Daoy (cell line): ENCODE measurements at regions not wholly inside any gene's neighbourhood (a gene's known extent, or its start where the extent isn't known, plus 50 kb on each side); places are given as distances from the start of the nearest gene placed in this dataset.
"Not testable (repeated sequence)": the region's sequence is repeated elsewhere in the genome, so short reads cannot be mapped to it uniquely, and the experiment has no call there.

Experiments used
- DNase-seq: peaks from one replicate; pipeline ENCODE4 v3.0.0-alpha.2; 2015; ENCODE audit warnings: low read depth

DNA sequence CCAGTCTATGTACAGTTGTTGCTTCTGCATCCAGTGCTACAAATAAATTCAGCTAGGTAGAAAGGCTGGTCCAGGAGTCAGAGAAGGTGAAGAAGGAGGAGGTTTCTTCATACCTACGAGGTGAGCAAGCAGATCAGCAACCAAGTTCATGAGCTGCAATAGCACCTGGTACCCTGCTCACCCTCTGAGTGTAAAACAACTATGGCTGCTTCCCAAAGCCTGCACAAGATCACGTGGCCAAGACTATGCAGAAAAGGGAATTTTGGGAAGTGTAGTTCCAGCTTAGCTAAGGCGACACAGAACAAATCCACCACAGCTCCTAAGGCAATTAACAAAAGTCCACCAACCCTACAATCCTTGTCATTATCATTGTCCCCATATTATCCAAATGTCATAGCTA, 95.9 kb upstream of the AUTS2 start:
- DNase-seq, result peak; percentile 19

DNA sequence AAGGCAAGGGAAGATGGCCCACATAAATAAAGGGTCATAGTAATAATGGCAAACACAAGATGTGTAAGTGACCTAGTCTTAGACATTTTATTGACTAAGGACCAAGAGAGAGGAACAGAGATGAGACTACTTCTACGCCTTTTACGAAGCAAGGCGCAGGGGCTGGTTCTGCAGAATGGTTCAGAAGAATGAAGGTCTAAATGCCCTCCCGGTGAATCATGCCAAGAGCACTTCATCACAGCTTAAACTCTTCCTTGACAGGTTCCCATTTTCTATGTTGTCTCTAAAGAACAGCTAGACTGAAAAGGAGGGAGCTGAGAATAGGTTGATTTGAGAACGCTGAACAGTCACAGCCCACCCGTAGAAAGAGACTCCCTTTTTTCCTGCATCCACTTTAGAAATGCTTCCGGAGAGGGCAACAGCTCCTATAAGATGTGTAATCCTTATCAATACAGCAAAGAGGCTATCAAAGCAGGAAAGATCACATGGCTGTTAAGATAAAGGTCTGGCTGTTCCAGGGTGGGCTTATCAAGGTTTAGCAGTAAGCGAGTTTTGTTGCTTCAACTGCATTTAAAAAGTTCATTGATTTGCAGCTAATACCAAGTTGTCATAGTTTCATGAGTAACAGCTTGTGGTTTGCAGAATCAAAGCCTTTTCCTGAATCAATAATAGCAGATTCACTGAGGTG, 93.4 kb upstream of the AUTS2 start:
- no peak for DNase-seq

DNA sequence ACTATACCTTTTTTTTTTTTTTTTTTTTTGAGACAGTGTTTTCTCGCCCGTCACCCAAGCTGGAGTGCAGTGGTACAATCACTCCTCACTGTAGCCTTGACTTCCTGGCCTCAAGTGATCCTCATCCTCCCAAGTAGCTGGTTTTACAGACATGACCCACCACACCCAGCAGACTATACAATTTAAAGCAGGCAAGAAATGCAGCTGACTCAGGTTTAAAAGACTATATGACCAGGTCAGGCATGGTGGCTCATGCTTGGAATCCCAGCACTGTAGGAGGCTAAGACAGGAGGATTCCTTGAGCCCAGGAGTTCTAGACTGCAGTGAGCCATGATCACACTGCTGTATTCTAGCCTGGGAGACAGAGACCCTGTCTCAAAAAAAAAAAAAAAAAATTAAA, 89.5 kb upstream of the AUTS2 start:
- no peak for DNase-seq

DNA sequence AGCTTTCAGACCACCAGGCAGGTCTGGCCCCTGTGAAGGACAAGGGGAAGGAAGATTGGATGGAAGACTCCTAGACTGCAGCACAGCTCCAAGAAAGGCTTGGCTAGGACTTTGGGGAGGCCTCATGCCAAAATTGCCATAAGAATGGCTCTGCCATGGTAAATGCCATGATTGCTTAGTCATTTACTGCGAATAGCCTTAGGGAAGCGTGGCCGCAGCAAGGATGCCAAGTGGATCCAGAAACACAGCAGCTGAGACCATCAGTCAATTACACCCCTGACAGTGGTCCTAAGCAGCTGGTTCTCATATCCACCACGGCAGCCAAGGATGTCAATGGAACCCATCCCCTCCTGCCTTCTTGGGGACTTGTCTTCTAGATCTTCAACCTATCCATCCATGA, 88.2 kb upstream of the AUTS2 start:
- DNase-seq, result peak; percentile 27

DNA sequence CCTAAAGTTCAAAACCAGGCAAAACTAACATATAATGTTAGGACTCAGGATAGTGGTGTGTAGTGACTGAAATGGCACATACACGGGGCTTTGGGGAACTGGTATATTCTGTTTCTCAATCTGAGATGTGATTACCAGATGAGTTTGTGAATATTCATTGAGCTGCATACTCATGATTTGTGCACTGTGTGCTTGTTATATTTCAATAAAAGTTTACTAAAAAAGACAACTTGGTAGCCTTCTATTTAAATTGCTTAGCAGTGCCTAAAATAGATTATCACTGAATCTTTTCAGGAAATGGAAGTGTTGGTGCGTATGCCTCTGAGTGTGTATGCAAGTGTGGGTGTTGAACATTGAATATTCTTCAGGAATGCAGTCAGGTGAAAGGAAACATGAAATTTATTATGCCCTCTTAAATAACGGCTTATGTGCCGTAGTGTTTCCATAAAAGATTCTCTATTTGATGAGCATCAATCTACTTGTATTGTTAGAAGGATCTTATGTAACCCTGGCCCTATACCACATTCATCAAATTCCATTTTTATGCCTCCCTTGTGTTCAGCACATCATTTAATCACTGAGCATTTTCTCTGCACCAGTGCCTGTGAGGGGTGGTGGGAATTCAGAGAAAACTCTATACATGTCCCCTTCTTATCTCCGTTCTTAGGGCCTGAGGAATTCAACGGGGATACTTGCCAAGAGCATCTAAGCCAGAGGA, 82.6 kb upstream of the AUTS2 start:
- no peak for DNase-seq

DNA sequence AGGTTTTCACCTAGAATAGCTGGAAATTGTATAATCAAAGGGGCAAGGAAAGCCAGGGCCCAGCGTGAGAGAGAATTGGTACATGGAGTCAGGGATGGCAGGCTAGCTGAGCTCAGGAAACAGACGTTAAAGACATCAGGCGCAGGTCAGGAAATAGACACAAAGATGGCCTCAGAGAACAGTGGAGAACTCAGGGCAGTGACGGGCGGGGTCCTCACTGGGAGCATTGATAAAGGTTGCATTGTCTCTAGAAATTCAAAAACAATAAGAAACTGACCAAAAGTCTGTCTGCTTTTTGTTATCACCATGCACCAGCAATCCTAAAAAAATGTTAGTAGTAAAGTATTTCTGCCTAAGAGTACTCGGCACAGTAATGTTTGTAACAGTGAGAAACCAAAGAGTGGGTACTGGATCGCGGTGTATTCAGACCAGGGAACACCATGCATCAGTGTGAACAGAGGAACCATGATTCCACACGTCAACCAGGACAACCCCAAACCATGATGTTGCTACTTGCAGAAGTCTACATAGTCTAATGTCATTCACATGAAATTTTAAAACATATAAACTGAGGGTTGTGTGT, 81.9 kb upstream of the AUTS2 start:
- no peak for DNase-seq

DNA sequence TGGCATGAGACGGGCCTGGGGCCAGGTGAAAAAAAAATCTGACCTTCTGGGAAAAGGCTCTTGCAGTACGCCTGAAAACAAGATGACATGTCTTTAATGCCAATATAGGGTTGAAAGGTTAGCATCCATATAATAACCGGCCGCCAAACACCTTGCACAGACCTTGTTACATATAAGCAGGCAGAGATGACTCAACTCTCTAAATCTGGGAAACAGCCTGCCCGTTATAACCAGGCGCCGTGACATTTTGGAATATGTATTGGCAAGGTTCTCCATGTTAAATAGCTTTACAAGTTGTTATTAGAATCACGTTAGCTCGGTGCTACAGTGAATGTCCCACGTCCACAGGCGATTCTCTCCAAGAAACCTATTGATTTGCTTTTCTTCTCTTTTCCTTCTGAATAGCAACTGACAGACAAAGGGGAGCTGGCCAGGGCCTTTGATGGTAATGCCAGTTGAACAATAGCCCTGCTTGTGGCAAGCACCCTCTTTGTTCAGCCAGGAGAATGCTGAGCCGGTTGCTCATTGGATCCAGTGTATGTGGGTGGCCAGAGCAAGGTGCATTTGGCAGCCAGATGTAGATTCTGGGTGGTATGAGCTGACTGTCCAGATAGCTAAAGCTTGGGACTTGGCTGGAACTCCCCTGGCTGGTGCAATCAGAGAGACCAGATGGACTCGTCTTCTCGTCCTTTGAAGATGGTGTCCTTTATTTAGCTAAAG, 80.1 kb upstream of the AUTS2 start:
- DNase-seq, result no peak

DNA sequence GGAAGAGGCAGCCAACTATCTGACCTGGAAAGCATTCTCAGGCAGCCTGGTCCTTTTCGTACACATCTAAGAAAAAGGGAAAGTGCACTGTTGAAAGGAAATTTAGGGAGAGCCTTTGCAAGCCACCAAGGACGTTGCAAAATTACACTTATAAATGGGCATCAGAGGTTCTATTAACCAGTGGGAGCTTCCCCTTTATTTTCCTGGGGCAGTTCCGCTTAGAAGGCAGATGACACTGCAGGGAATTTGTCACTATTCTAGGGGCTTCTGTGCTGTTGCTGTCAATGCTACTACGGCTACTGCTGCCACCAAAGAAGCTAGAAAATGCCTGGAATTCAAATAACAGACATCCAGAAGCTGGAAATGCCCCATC, 79.6 kb upstream of the AUTS2 start:
- no peak for DNase-seq

DNA sequence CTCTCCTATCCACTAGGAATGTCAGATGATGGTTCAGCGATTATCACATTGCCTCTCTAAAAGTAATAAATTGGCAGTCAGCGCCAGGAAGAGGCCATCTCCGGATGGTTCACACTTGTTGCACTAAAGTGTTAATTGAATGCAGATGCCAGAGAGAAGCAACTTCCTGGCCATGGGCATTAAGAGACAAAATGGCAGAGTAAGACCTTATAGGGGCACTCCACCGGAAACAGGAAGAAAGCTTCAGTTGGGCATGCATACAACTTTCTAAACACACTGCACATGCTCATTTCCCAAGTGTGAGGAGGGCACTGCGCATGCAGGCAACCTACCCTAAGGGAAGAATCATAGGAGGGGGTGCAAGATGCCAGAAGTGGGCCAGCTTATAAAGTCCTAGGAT, 71.7 kb upstream of the AUTS2 start:
- DNase-seq, result no peak

DNA sequence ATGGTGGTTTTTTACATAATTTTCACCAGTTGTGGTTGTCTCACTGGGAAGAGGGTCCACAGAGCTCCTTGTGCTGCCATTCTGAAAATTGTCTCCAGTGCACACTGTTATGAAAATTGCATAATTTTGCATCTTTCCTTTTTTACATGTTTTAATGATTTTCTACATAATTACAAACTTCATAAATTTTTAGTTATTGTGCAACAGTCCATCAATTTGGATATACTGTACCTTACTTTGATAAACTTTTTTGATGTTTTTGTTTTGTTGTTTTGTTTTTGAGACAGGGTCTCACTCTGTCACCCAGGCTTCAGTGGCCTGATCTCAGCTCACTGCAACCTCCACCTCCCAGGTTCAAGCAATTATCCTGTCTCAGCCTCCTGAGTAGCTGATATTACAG, 70.6 kb upstream of the AUTS2 start:
- DNase-seq, result no peak

DNA sequence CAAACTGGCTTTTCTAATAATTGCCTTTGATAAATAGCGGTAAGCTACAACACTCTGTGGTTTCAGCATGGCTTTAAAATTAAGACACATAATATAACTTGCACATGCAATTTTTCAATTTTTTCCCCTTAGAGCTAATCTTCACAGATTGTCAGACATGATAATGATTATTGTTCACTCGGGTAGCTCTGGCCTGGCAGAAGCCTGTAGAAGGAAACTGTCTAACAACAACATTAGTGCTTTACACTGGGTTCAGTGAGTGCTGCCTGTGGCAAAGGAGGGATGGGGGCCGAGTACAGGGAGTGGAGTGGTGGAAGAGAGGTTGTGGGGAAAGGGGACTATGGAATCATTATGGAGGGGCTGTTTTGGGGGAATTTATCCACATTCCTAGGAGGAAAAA, 67.2 kb upstream of the AUTS2 start:
- no peak for DNase-seq

DNA sequence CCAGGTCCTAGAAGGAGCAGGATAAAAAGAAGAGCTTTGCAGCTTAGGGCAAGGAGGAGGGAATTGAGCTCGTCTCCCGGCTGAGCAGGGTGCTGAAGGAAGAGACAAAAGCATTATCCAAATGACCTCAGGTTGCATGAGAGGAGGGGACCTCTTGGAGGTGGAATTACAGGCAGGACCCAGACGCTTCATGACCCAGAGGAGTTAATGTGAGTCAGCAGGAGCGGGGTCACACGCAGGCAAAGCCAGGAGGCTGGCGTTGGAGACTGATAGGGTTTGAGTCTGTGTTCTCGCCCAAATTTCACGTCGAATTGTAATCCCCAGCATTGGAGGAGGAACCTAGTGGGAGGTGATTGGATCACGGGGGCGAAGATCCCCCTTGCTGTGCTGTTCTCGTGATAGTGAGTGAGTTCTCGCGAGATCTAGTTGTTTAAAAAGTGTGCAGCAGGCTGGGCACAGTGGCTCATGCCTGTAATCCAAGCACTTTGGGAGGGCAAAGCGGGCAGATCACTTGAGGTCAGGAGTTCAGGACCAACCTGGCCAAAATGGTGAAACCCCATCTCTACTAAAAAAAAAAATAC, 63.7 kb upstream of the AUTS2 start:
- no peak for DNase-seq

DNA sequence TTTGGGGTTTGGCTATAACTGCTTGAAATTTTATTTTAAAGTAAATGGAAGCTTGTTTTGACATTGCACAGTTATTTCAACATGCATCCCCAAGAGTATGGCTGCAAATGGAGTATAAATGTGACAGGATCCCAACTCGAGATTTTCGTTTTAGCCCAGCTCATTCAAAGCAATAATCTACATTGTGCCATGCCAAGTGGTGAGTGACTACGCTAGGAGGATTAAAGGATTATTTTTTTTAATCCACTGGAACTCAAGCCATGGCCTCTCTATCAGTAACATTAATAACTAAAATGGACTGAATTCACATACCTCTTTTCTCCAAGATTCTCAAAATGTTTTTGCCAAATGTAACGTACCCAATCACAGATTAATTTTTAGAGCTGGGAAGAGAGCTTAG, 60.6 kb upstream of the AUTS2 start:
- no peak for DNase-seq

DNA sequence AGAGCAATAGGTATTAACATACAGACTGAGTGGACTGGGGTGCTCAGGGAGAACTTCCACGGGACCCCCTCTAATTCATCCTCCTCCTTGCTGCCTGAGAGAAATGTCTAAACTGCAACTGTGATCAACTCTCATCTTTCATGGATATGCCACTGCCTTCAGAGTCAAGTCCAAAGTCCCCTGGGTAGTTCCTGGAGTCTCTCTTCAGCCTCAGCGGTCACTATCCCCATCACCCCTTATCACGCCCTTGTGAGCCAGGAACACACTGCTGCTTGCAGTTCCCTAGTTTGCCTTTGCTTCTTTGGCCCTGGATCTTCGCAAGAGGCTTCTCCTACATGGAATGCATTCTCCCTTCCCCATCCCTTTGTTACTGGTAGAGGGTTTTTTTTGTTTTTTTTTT, 58.7 kb upstream of the AUTS2 start:
- no peak for DNase-seq

DNA sequence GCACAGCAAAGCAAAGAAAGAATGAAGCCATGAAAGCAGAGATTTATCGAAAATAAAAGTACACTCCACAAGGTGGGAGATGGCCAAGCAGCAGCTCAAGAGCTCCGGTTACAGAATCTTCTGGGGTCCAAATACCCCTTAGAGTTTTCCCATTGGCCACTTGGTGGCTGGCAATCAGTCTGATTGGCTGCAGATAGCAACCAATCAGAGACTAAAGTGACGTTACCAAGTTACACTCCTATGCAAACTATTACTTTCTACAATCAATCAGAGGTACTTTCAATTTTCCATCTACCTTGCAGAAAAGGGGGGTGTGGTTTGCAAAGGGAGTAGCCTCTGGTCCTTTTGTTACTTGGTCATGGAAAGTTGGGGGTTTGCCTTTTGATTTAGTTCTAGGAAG, 58.0 kb upstream of the AUTS2 start:
- DNase-seq, result no peak

DNA sequence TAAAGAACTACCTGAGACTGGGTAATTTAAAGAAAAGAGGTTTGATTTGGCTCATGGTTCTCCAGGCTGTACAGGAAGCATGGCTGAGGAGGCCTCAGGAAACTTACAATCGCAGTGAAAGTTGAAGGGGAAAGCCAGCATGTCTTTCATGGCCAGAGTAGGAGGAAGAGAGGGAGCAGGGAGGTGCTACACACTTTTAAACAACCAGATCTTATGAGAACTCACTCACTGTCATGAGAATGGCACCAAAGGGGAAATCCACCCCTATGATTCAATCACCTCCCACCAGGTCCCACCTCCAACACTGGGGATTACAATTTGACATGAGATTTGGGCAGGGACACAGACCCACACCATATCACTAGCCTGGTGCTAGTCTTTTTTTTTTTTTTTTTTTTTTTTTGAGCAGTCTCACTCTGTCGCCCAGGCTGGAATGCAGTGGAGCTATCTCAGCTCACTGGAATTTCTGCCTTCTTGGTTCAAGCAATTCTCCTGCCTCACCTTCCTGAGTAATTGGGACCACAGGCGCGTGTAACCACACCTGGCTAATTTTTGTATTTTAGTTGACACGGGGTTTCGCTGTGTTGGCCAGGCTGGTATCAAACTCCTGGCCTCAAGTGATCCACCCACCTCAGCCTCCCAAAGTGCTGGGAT, 56.4 kb upstream of the AUTS2 start:
- DNase-seq, result not testable (repeated sequence)

DNA sequence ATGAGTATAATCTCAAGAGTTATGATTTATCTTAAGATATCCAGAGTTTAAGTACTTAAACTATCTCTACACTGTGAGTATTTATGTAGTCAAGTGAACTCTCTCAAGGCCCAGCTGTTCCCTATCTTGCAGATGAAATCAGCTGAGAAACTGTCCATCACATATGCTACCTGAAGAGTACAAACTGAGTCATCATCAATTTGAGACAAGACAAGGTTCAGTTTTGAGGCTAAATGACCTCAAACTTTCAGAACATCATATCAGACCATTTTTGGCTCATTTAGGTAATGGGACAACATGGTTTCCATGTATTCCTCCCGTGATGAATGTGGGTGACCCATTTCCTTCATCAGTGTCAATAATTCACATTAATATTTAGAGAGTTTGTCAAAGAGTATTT, 53.1 kb upstream of the AUTS2 start:
- DNase-seq, result no peak
